ENCODE measurements at regions not wholly inside any gene's neighbourhood (a gene's known extent, or its start where the extent isn't known, plus 50 kb on each side); places are given as distances from the start of the nearest gene placed in this dataset.

DNA sequence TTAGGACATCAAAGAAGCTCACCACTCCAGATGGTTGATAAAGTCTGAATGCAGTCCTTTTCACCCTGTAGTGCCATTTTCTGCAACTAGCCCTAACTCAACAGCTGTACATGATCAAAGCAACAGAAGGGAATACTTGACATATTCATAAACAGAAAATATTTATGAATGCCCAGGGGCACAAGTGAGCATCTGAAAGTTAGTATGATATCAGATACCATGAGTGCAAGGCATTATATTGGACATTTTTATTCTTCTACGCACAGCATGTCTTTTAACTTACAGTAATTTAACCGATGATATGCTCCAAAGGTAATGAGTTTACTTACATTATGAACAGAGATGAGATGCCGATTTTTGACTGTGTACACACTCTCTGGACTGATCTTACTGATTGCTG, 142.0 kb downstream of the MCHR2 start:
- Histone ChIP-seq H3K27me3 (no peaks in the 10 kb centered on the region), H3K9me3 (no peaks in the 10 kb centered on the region), H3K4me3 (no peak overlapping the region), H3K36me3 (no peaks in the 10 kb centered on the region), H3K4me1 (no peaks in the 10 kb centered on the region), H3K27ac (no peak overlapping the region)
- intact Hi-C loops (cut with DNase I) = no loop called here
- no peak for DNase-seq (ENCODE audit: low spot score in 2 of 2)
- TF ChIP-seq, protein P1, sequence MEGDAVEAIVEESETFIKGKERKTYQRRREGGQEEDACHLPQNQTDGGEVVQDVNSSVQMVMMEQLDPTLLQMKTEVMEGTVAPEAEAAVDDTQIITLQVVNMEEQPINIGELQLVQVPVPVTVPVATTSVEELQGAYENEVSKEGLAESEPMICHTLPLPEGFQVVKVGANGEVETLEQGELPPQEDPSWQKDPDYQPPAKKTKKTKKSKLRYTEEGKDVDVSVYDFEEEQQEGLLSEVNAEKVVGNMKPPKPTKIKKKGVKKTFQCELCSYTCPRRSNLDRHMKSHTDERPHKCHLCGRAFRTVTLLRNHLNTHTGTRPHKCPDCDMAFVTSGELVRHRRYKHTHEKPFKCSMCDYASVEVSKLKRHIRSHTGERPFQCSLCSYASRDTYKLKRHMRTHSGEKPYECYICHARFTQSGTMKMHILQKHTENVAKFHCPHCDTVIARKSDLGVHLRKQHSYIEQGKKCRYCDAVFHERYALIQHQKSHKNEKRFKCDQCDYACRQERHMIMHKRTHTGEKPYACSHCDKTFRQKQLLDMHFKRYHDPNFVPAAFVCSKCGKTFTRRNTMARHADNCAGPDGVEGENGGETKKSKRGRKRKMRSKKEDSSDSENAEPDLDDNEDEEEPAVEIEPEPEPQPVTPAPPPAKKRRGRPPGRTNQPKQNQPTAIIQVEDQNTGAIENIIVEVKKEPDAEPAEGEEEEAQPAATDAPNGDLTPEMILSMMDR (IDR thresholded peaks at IDR 0.05) = no peak

DNA sequence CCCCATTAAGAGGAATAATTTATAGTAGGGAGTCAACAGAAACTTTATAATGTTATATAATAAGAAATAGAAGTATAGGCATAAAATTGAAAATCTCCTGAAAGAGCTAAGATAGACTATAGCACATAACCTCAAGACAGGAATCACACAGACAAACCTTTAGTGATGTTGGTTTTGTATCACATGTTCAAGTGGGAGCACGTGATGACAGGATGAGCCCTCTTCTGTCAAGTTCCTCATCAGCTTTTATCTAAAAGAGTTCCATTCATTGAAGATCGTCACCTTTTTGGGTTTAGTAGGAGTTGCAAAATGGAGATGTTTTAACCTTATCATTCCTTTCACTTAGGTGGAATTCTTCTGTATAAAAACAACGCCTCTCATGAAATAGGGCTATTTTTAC, 127.0 kb downstream of the MCHR2 start:
- TF ChIP-seq, protein P1 (IDR thresholded peaks at IDR 0.05) = no peak
- intact Hi-C loops (cut with DNase I) = loop anchor here (10.0 kb wide), 1 partner anchor 238 kb away; no protein-coding TSS in a partner anchor
- no peaks in the 10 kb centered on the region for H3K27me3 ChIP-seq
- no peaks in the 10 kb centered on the region for H3K9me3 ChIP-seq
- no peaks in the 10 kb centered on the region for H3K4me1 ChIP-seq
- no peaks in the 10 kb centered on the region for H3K36me3 ChIP-seq
- H3K27ac ChIP-seq = no peak overlapping the region
- DNase-seq (ENCODE audit: low spot score in 2 of 2) = no peak
- no peak overlapping the region for H3K4me3 ChIP-seq

DNA sequence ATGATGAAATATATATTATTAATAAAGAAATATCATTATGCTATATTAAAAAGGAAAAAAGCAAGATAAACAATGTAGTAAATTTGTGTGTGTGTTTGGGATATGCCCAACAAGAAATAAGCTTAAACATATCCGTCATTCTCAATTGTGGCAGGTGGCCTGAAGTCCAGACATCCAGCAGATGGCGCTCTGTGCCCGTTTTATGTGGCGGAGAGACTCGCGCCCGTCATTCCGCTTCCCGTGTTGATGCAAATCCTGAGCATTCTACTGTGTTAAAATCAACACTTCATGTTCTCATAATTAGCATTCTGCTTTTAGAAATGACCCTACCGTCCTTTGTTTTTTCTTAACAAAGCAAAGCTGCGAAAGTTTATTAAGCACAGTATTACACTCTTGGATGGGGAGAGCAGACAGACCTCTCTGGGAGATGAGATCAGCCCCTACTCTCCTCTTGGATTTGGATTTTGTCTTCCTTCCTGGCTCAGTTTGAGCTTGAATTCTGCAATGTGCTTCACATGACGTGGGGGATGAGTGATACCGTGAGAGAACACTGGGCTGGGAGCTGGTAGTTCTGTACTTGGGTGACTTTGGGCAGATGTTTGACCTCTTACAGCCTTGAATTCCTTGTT, 125.8 kb downstream of the MCHR2 start:
- TF ChIP-seq, protein P1 (IDR thresholded peaks at IDR 0.05) = peak; percentile 15 to 69 (median 67)
- peak in 1 of 2 donors; percentile 74 for DNase-seq (ENCODE audit: low spot score in 2 of 2)
- no peaks in the 10 kb centered on the region for H3K4me1 ChIP-seq
- no peaks in the 10 kb centered on the region for H3K36me3 ChIP-seq
- no peaks in the 10 kb centered on the region for H3K9me3 ChIP-seq
- H3K27me3 ChIP-seq = no peaks in the 10 kb centered on the region
- intact Hi-C loops (cut with DNase I) = loop anchor here (10.0 kb wide), 1 partner anchor 237 kb away; no protein-coding TSS in a partner anchor
- no peak overlapping the region for H3K4me3 ChIP-seq
- H3K27ac ChIP-seq = no peak overlapping the region
